Panc1 (cell line): ENCODE measurements at regions not wholly inside any gene's neighbourhood (a gene's known extent, or its start where the extent isn't known, plus 50 kb on each side); places are given as distances from the start of the nearest gene placed in this dataset.

Experiments
- POLR2AphosphoS5 ChIP-seq: IDR thresholded peaks from 2 replicates; pipeline ENCODE4 v1.6.1; 2012; ENCODE audit warnings: mild to moderate bottlenecking, low read depth, low read length, moderate library complexity
- SIN3A ChIP-seq: IDR thresholded peaks from 2 replicates; pipeline ENCODE4 v1.6.1; 2012; ENCODE audit warnings: low read depth, mild to moderate bottlenecking, low read length, moderate library complexity, borderline replicate concordance; ENCODE audit not compliant: insufficient read depth
- TCF7L2 ChIP-seq: IDR thresholded peaks from 2 replicates; pipeline ENCODE4 v1.6.1; 2011; ENCODE audit warnings: mild to moderate bottlenecking, low read depth, low read length, inconsistent platforms
- TF ChIP-seq, protein P1 (sequence below): fragments of 450-650 bp; IDR thresholded peaks from 2 replicates; pipeline ENCODE4 v1.5.1; 2017; ENCODE audit warnings: mild to moderate bottlenecking
- TF ChIP-seq, protein P2 (sequence below), 2 experiments: IDR thresholded peaks; 2 replicates each; pipeline ENCODE4 v1.6.1; 2011 to 2012; ENCODE audit warnings: low read depth in 2 of 2, control low read depth in 1 of 2, low read length in 1 of 2, mild to moderate bottlenecking in 1 of 2, moderate library complexity in 1 of 2; ENCODE audit not compliant: insufficient read depth in 1 of 2

DNA sequence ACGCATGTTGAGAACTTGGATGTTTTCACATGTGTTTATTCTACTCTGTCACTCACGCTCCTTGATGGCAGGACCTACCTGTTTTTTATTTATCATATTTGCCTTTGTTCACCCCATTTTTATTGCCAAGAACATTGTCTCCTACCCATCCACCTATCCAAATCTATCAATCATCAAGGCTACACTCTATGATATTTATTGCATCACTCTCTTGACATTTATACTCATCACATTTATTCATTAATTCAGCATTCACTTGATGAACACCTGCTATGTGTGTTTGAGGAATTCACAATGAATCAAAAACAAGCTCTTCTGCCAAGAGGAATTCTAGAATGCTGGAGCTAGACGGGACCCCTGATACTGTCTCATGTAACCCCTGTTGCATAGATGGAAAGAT is 94.5 kb upstream of the ZNF469 start:
- TF ChIP-seq, protein P1, sequence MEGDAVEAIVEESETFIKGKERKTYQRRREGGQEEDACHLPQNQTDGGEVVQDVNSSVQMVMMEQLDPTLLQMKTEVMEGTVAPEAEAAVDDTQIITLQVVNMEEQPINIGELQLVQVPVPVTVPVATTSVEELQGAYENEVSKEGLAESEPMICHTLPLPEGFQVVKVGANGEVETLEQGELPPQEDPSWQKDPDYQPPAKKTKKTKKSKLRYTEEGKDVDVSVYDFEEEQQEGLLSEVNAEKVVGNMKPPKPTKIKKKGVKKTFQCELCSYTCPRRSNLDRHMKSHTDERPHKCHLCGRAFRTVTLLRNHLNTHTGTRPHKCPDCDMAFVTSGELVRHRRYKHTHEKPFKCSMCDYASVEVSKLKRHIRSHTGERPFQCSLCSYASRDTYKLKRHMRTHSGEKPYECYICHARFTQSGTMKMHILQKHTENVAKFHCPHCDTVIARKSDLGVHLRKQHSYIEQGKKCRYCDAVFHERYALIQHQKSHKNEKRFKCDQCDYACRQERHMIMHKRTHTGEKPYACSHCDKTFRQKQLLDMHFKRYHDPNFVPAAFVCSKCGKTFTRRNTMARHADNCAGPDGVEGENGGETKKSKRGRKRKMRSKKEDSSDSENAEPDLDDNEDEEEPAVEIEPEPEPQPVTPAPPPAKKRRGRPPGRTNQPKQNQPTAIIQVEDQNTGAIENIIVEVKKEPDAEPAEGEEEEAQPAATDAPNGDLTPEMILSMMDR, result no peak
- TF ChIP-seq, protein P2, sequence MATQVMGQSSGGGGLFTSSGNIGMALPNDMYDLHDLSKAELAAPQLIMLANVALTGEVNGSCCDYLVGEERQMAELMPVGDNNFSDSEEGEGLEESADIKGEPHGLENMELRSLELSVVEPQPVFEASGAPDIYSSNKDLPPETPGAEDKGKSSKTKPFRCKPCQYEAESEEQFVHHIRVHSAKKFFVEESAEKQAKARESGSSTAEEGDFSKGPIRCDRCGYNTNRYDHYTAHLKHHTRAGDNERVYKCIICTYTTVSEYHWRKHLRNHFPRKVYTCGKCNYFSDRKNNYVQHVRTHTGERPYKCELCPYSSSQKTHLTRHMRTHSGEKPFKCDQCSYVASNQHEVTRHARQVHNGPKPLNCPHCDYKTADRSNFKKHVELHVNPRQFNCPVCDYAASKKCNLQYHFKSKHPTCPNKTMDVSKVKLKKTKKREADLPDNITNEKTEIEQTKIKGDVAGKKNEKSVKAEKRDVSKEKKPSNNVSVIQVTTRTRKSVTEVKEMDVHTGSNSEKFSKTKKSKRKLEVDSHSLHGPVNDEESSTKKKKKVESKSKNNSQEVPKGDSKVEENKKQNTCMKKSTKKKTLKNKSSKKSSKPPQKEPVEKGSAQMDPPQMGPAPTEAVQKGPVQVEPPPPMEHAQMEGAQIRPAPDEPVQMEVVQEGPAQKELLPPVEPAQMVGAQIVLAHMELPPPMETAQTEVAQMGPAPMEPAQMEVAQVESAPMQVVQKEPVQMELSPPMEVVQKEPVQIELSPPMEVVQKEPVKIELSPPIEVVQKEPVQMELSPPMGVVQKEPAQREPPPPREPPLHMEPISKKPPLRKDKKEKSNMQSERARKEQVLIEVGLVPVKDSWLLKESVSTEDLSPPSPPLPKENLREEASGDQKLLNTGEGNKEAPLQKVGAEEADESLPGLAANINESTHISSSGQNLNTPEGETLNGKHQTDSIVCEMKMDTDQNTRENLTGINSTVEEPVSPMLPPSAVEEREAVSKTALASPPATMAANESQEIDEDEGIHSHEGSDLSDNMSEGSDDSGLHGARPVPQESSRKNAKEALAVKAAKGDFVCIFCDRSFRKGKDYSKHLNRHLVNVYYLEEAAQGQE (IDR thresholded peaks at IDR 0.05; ENCODE audit: insufficient read depth in 1 of 2, low read depth in 2 of 2, low read length in 1 of 2), result no peak
- TF ChIP-seq POLR2AphosphoS5 (no peak), TCF7L2 (no peak), SIN3A (no peak)
